Panc1 (cell line): ENCODE measurements at regions not wholly inside any gene's neighbourhood (a gene's known extent, or its start where the extent isn't known, plus 50 kb on each side); places are given as distances from the start of the nearest gene placed in this dataset.

Experiments used
- ATAC-seq: fragments of 200-7000 bp; cut with Tn5 transposase; 2 replicates; pipeline ENCODE4 v1.9.1; 2020; ENCODE audit warnings: mild to moderate bottlenecking, moderate library complexity
- BruUV-seq: library from RNA; stranded (reverse); fragments of 400-500 nt; replicated peaks from 2 replicates; lab custom pipeline; 2021; lab: Mats Ljungman, UMichigan
- CTCF ChIA-PET: fragments of 300-600 bp; sonication (Branson Sonifier 250); formaldehyde crosslinking; loops from one replicate; lab custom pipeline; 2022; ENCODE audit warnings: antibody characterized with exemption; lab: Charles Lee
- POLR2A ChIA-PET: fragments of 300-600 bp; sonication (Branson Sonifier 250); formaldehyde crosslinking; loops from one replicate; lab custom pipeline; 2022; ENCODE audit warnings: antibody characterized with exemption; lab: Charles Lee
- DNase-seq: peaks from one replicate; pipeline ENCODE4 v3.0.0-alpha.2; 2010; ENCODE audit warnings: low read depth, low spot score
- H3K27ac ChIP-seq: 2 replicates; pipeline ENCODE4 v1.5.1; 2011; ENCODE audit warnings: mild to moderate bottlenecking, low read length, inconsistent platforms
- H3K27me3 ChIP-seq: fragments of 200-500 bp; sonication (Bioruptor generic); 2 replicates; pipeline ENCODE4 v1.6.0; 2014; ENCODE audit warnings: low read length, inconsistent platforms; ENCODE audit not compliant: control insufficient read depth, insufficient read depth
- H3K36me3 ChIP-seq: fragments of 200-500 bp; sonication (Bioruptor generic); 2 replicates; pipeline ENCODE4 v1.5.1; 2014; ENCODE audit warnings: inconsistent platforms, mild to moderate bottlenecking, low read length, moderate library complexity; ENCODE audit not compliant: control insufficient read depth, insufficient read depth
- H3K4me1 ChIP-seq: 2 replicates; pipeline ENCODE4 v1.5.1; 2011; ENCODE audit warnings: inconsistent platforms, mild to moderate bottlenecking, low read length, moderate library complexity; ENCODE audit not compliant: control insufficient read depth, insufficient read depth
- H3K4me3 ChIP-seq, 2 experiments: 2 replicates each; pipeline ENCODE4 v1.5.1; 2011 to 2012; ENCODE audit warnings: low read depth in 2 of 2, low read length in 2 of 2, mild to moderate bottlenecking in 2 of 2, inconsistent platforms in 1 of 2, moderate library complexity in 1 of 2
- H3K9me3 ChIP-seq: fragments of 200-500 bp; sonication (Bioruptor generic); 2 replicates; pipeline ENCODE4 v1.5.1; 2014; ENCODE audit warnings: low read depth, mild to moderate bottlenecking, inconsistent platforms, low read length, moderate library complexity; ENCODE audit not compliant: control insufficient read depth, insufficient read depth
- POLR2AphosphoS5 ChIP-seq: IDR thresholded peaks from 2 replicates; pipeline ENCODE4 v1.6.1; 2012; ENCODE audit warnings: mild to moderate bottlenecking, low read depth, low read length, moderate library complexity
- SIN3A ChIP-seq: IDR thresholded peaks from 2 replicates; pipeline ENCODE4 v1.6.1; 2012; ENCODE audit warnings: low read depth, mild to moderate bottlenecking, low read length, moderate library complexity, borderline replicate concordance; ENCODE audit not compliant: insufficient read depth
- TCF7L2 ChIP-seq: IDR thresholded peaks from 2 replicates; pipeline ENCODE4 v1.6.1; 2011; ENCODE audit warnings: mild to moderate bottlenecking, low read depth, low read length, inconsistent platforms
- in situ Hi-C: cut with HindIII; loops from 2 replicates; pipeline ENCODE4 v1.10.0; 2016; ENCODE audit warnings: low sequenced_read_pairs, low pct_unique_long_range_greater_than_20kb
- intact Hi-C: fragments of 100-400 bp; cut with micrococcal nuclease; formaldehyde crosslinking; loops from one replicate; pipeline ENCODE4 v1.10.0; 2022; ENCODE audit not compliant: unreplicated experiment
- TF ChIP-seq, protein P1 (sequence below): fragments of 450-650 bp; IDR thresholded peaks from 2 replicates; pipeline ENCODE4 v1.5.1; 2017; ENCODE audit warnings: mild to moderate bottlenecking
- TF ChIP-seq, protein P2 (sequence below), 2 experiments: IDR thresholded peaks; 2 replicates each; pipeline ENCODE4 v1.6.1; 2011 to 2012; ENCODE audit warnings: low read depth in 2 of 2, control low read depth in 1 of 2, low read length in 1 of 2, mild to moderate bottlenecking in 1 of 2, moderate library complexity in 1 of 2; ENCODE audit not compliant: insufficient read depth in 1 of 2

DNA sequence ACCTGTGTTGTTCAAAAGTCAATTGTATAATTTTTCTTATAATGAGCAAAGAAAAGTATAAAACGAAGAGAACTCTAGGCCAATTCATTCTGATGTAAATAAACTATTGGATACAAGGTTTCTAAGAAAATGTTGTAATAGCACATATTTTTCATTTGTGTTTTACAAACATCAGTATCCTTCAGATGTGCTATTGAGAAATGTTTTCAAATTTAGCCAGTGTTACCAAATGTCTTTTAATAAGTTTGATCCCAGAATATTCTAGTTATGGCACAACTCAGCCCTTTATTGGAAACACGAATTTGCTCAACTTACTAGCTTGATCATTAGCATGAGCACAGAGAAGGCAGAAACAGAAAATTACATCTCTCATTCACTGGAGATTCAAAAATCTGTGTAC, 319.3 kb downstream of the IL15 start:
- H3K9me3 ChIP-seq = no peaks in the 10 kb centered on the region
- DNase-seq (no peak), ATAC-seq (no peak)
- intact Hi-C loops = no loop called here
- CTCF ChIA-PET = no interaction called here
- in situ Hi-C loops = no loop called here
- TF ChIP-seq, protein P1, sequence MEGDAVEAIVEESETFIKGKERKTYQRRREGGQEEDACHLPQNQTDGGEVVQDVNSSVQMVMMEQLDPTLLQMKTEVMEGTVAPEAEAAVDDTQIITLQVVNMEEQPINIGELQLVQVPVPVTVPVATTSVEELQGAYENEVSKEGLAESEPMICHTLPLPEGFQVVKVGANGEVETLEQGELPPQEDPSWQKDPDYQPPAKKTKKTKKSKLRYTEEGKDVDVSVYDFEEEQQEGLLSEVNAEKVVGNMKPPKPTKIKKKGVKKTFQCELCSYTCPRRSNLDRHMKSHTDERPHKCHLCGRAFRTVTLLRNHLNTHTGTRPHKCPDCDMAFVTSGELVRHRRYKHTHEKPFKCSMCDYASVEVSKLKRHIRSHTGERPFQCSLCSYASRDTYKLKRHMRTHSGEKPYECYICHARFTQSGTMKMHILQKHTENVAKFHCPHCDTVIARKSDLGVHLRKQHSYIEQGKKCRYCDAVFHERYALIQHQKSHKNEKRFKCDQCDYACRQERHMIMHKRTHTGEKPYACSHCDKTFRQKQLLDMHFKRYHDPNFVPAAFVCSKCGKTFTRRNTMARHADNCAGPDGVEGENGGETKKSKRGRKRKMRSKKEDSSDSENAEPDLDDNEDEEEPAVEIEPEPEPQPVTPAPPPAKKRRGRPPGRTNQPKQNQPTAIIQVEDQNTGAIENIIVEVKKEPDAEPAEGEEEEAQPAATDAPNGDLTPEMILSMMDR = no peak
- TF ChIP-seq TCF7L2 (no peak), SIN3A (no peak), POLR2AphosphoS5 (no peak)
- TF ChIP-seq, protein P2, sequence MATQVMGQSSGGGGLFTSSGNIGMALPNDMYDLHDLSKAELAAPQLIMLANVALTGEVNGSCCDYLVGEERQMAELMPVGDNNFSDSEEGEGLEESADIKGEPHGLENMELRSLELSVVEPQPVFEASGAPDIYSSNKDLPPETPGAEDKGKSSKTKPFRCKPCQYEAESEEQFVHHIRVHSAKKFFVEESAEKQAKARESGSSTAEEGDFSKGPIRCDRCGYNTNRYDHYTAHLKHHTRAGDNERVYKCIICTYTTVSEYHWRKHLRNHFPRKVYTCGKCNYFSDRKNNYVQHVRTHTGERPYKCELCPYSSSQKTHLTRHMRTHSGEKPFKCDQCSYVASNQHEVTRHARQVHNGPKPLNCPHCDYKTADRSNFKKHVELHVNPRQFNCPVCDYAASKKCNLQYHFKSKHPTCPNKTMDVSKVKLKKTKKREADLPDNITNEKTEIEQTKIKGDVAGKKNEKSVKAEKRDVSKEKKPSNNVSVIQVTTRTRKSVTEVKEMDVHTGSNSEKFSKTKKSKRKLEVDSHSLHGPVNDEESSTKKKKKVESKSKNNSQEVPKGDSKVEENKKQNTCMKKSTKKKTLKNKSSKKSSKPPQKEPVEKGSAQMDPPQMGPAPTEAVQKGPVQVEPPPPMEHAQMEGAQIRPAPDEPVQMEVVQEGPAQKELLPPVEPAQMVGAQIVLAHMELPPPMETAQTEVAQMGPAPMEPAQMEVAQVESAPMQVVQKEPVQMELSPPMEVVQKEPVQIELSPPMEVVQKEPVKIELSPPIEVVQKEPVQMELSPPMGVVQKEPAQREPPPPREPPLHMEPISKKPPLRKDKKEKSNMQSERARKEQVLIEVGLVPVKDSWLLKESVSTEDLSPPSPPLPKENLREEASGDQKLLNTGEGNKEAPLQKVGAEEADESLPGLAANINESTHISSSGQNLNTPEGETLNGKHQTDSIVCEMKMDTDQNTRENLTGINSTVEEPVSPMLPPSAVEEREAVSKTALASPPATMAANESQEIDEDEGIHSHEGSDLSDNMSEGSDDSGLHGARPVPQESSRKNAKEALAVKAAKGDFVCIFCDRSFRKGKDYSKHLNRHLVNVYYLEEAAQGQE (IDR thresholded peaks at IDR 0.05; ENCODE audit: insufficient read depth in 1 of 2, low read depth in 2 of 2, low read length in 1 of 2) = no peak
- H3K27ac ChIP-seq = no peak overlapping the region
- H3K27me3 ChIP-seq = no peaks in the 10 kb centered on the region
- POLR2A ChIA-PET = no interaction called here
- H3K36me3 ChIP-seq = no peaks in the 10 kb centered on the region
- H3K4me3 ChIP-seq = no peak overlapping the region
- H3K4me1 ChIP-seq = no peaks in the 10 kb centered on the region
- no TSS peak for BruUV-seq

DNA sequence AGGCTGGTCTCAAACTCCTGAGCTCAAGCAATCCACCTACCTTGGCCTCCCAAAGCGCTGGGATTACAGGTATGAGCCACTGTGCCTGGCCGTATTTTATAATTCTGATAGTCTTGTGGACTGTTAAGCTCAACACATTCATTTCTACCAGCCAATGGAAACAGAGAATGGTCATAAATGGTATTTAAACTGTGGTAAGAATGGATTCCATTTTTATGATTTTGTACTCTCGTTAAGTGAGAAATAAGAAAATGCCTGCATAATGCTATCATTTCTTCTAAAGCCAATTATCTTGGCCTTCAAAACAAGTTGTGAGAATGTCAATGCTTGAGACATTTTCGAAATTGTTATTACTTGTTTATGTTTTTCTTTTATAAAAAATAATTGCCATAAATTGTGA, 321.0 kb downstream of the IL15 start:
- in situ Hi-C loops = no loop called here
- no TSS peak for BruUV-seq

More for the DNA sequence above, 321.0 kb downstream of the IL15 start:
- Histone ChIP-seq H3K4me1 (no peaks in the 10 kb centered on the region), H3K27me3 (no peaks in the 10 kb centered on the region), H3K4me3 (no peak overlapping the region), H3K27ac (no peak overlapping the region), H3K9me3 (no peaks in the 10 kb centered on the region), H3K36me3 (no peaks in the 10 kb centered on the region)
- ATAC-seq (no peak), DNase-seq (no peak)
- no peak for TF ChIP-seq TCF7L2
- no peak for TF ChIP-seq POLR2AphosphoS5
- TF ChIP-seq, protein P1 = no peak
- TF ChIP-seq SIN3A = no peak
- TF ChIP-seq, protein P2 (IDR thresholded peaks at IDR 0.05; ENCODE audit: insufficient read depth in 1 of 2, low read depth in 2 of 2, low read length in 1 of 2) = no peak
- intact Hi-C loops = no loop called here
- ChIA-PET CTCF (no interaction called here), POLR2A (no interaction called here)
